Heart left ventricle (tissue), 13 donors: ENCODE measurements at regions not wholly inside any gene's neighbourhood (a gene's known extent, or its start where the extent isn't known, plus 50 kb on each side); places are given as distances from the start of the nearest gene placed in this dataset.
"Not testable (repeated sequence)": the region's sequence is repeated elsewhere in the genome, so short reads cannot be mapped to it uniquely, and the experiment has no call there.

ENCODE experiments used
- POLR2A ChIP-seq, 2 donors: fragments of 450-650 bp; IDR thresholded peaks; one replicate each; pipeline ENCODE4 v1.6.1; 2017; ENCODE audit warnings: antibody characterized with exemption in 2 of 2, mild to moderate bottlenecking in 2 of 2, moderate library complexity in 2 of 2
- TF ChIP-seq, protein P1 (sequence below), 12 donors: fragments of 200-600 bp; sonication (generic) in 4 of 12; IDR thresholded peaks; one replicate each; pipeline versions ENCODE4 v1.5.0 to v1.8.0; 2018 to 2022; ENCODE audit warnings: antibody characterized with exemption in 12 of 12, mild to moderate bottlenecking in 5 of 12
- donor health status: ischemic (EF 13 %, LVEDD 7.1; RV severe dilation, severe dysfunction).
- donor health status: DM: no; HTN: yes; CAD: no.
- donor health status: DM: no; HTN: no; CAD: no.
- donor health status: ischemic (EF 25% LVEDD 6.9; RV normal size, moderate dysfunction).
- donor health status: ischemic (EF 25% LVEDD 5.7; RV mildly dilated, moderate dysfunction).
- donor health status: ischemic (EF 35%, LVEDD 5.7; RV mildly dilated, moderate dysfunction).
- donor health status: nonischemic (EF 11% LVEDD 7.7; RV severe dilation, severe dysfunction).
- donor health status: DM: yes; HTN: yes; CAD: no.
- donor health status: PGD.
- donor health status: ischemic (EF 29% LVEDD 5.4; RV normal size, mild dysfunction).
- donor health status: nonischemic (EF 23%, LVEDD 6.1; RV moderate dilation, normal function).

DNA sequence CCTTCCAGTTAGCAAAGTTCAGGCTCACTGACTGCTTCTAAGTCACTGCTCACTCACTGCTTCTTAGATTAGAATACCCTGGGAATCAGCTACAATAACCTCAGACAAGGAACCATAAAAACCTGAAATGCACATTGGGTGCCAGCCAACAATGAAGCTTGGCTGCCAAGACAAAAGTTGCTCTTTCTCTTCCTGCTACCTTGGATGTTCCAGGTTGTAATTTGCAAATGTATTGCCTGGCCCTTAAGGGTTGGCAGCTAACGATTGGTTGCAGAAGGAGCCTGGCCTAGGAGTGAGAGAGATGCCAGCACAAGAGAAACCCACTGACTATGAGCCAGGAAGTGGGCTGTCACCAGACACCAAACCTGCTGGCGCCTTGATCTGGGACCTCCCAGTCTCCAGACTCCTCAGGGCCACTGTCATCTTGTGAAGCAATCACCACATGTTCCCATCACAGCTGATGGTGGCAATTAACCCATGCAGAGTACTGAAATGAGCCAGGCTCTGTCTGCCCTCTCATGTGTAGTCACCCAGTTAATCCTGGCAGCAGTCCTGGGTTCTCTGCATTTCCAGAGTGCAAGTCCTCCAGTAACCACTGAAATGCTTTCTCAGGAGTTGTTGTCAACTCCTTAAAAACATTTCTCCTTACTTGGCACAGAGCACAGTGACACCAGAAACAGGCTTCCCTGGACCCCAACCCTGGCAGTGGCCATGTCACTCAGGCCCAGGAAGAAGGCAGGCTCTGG lies 240.3 kb upstream of the NPAP1 start:
- TF ChIP-seq POLR2A (IDR thresholded peaks at IDR 0.05) = not testable (repeated sequence)
- TF ChIP-seq, protein P1, sequence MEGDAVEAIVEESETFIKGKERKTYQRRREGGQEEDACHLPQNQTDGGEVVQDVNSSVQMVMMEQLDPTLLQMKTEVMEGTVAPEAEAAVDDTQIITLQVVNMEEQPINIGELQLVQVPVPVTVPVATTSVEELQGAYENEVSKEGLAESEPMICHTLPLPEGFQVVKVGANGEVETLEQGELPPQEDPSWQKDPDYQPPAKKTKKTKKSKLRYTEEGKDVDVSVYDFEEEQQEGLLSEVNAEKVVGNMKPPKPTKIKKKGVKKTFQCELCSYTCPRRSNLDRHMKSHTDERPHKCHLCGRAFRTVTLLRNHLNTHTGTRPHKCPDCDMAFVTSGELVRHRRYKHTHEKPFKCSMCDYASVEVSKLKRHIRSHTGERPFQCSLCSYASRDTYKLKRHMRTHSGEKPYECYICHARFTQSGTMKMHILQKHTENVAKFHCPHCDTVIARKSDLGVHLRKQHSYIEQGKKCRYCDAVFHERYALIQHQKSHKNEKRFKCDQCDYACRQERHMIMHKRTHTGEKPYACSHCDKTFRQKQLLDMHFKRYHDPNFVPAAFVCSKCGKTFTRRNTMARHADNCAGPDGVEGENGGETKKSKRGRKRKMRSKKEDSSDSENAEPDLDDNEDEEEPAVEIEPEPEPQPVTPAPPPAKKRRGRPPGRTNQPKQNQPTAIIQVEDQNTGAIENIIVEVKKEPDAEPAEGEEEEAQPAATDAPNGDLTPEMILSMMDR (IDR thresholded peaks at IDR 0.05) = not testable (repeated sequence)
